ENCODE measurements at regions not wholly inside any gene's neighbourhood (a gene's known extent, or its start where the extent isn't known, plus 50 kb on each side); places are given as distances from the start of the nearest gene placed in this dataset.

DNA sequence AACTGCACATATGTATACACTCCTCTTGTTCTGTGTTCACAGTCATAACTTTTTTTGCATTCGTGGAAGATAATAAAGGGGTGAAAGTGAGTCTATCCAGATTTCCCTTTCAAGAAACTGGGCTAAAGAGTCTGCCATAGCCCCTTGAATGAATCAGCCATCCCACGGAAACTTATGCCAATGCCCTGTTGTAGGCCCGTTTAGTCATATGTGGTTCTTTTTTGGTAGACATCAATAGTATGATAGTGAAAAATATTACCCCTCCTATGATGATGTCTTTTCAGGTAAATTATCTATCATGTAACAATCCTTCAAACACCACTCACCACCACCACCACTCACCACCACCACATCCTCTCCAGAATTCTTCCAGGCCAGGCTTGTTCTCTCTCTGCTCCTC is 99.9 kb upstream of the MYLIP start:
- DNase-seq (ENCODE audit: low read depth, low spot score) (no peak), ATAC-seq (no peak)
- POLR2A ChIA-PET = no interaction called here
- no peaks in the 10 kb centered on the region; the same call in 1 of the 2 replicates for H3K27me3 ChIP-seq (ENCODE audit: control insufficient read depth, insufficient read depth, low read length)
- intact Hi-C loops (cut with micrococcal nuclease; ENCODE audit: unreplicated experiment) = no loop called here
- H3K4me3 ChIP-seq (ENCODE audit: low read depth in 2 of 2, low read length in 2 of 2) = no peak overlapping the region
- TF ChIP-seq TCF7L2 (IDR thresholded peaks at IDR 0.05; ENCODE audit: low read depth, low read length) (no peak), POLR2AphosphoS5 (IDR thresholded peaks at IDR 0.05; ENCODE audit: low read depth, low read length) (no peak), SIN3A (IDR thresholded peaks at IDR 0.05; ENCODE audit: borderline replicate concordance, insufficient read depth, low read depth, low read length) (no peak)
- TF ChIP-seq, protein P1, sequence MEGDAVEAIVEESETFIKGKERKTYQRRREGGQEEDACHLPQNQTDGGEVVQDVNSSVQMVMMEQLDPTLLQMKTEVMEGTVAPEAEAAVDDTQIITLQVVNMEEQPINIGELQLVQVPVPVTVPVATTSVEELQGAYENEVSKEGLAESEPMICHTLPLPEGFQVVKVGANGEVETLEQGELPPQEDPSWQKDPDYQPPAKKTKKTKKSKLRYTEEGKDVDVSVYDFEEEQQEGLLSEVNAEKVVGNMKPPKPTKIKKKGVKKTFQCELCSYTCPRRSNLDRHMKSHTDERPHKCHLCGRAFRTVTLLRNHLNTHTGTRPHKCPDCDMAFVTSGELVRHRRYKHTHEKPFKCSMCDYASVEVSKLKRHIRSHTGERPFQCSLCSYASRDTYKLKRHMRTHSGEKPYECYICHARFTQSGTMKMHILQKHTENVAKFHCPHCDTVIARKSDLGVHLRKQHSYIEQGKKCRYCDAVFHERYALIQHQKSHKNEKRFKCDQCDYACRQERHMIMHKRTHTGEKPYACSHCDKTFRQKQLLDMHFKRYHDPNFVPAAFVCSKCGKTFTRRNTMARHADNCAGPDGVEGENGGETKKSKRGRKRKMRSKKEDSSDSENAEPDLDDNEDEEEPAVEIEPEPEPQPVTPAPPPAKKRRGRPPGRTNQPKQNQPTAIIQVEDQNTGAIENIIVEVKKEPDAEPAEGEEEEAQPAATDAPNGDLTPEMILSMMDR (IDR thresholded peaks at IDR 0.05) = no peak
- TF ChIP-seq, protein P2, sequence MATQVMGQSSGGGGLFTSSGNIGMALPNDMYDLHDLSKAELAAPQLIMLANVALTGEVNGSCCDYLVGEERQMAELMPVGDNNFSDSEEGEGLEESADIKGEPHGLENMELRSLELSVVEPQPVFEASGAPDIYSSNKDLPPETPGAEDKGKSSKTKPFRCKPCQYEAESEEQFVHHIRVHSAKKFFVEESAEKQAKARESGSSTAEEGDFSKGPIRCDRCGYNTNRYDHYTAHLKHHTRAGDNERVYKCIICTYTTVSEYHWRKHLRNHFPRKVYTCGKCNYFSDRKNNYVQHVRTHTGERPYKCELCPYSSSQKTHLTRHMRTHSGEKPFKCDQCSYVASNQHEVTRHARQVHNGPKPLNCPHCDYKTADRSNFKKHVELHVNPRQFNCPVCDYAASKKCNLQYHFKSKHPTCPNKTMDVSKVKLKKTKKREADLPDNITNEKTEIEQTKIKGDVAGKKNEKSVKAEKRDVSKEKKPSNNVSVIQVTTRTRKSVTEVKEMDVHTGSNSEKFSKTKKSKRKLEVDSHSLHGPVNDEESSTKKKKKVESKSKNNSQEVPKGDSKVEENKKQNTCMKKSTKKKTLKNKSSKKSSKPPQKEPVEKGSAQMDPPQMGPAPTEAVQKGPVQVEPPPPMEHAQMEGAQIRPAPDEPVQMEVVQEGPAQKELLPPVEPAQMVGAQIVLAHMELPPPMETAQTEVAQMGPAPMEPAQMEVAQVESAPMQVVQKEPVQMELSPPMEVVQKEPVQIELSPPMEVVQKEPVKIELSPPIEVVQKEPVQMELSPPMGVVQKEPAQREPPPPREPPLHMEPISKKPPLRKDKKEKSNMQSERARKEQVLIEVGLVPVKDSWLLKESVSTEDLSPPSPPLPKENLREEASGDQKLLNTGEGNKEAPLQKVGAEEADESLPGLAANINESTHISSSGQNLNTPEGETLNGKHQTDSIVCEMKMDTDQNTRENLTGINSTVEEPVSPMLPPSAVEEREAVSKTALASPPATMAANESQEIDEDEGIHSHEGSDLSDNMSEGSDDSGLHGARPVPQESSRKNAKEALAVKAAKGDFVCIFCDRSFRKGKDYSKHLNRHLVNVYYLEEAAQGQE (IDR thresholded peaks at IDR 0.05; ENCODE audit: insufficient read depth in 1 of 2, low read depth in 2 of 2, low read length in 1 of 2) = no peak
- CTCF ChIA-PET = no interaction called here
- H3K9me3 ChIP-seq (ENCODE audit: control insufficient read depth, insufficient read depth, low read depth, low read length) = no peaks in the 10 kb centered on the region
- no peaks in the 10 kb centered on the region for H3K4me1 ChIP-seq (ENCODE audit: control insufficient read depth, insufficient read depth, low read length)
- no peaks in the 10 kb centered on the region for H3K36me3 ChIP-seq (ENCODE audit: control insufficient read depth, insufficient read depth, low read length)
- H3K27ac ChIP-seq (ENCODE audit: low read length) = no peak overlapping the region
- BruUV-seq (replicated peaks) = no TSS peak
- in situ Hi-C loops (cut with HindIII; ENCODE audit: low pct_unique_long_range_greater_than_20kb, low sequenced_read_pairs) = no loop called here

DNA sequence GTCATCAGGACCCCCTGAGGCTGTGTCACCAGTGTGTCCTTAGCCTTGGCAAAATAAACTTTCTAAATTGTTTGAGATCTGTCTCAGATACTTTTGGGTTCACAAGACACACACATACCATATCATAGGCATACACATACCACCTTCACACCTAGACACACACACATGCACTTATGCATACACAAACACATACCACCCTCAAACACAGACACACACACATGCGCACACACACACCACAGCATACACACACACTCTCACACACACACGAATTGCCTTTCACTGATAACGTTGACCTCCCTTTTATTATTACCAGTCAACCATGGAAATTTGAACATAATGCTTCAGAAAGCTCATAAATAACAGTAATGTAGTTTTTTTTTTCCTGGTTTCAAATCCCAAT is 108.6 kb upstream of the MYLIP start:
- Histone ChIP-seq H3K27ac (ENCODE audit: low read length) (no peak overlapping the region), H3K4me3 (ENCODE audit: low read depth in 2 of 2, low read length in 2 of 2) (no peak overlapping the region), H3K36me3 (ENCODE audit: control insufficient read depth, insufficient read depth, low read length) (no peaks in the 10 kb centered on the region), H3K4me1 (ENCODE audit: control insufficient read depth, insufficient read depth, low read length) (no peaks in the 10 kb centered on the region), H3K9me3 (ENCODE audit: control insufficient read depth, insufficient read depth, low read depth, low read length) (no peaks in the 10 kb centered on the region), H3K27me3 (ENCODE audit: control insufficient read depth, insufficient read depth, low read length) (no peaks in the 10 kb centered on the region)
- DNase-seq (ENCODE audit: low read depth, low spot score) = no peak
- BruUV-seq (replicated peaks) = no TSS peak
- in situ Hi-C loops (cut with HindIII; ENCODE audit: low pct_unique_long_range_greater_than_20kb, low sequenced_read_pairs) = no loop called here
- ChIA-PET POLR2A (no interaction called here), CTCF (no interaction called here)
- intact Hi-C loops (cut with micrococcal nuclease; ENCODE audit: unreplicated experiment) = no loop called here
- no peak for ATAC-seq
- TF ChIP-seq, protein P2 (IDR thresholded peaks at IDR 0.05; ENCODE audit: insufficient read depth in 1 of 2, low read depth in 2 of 2, low read length in 1 of 2) = no peak
- no peak for TF ChIP-seq POLR2AphosphoS5 (IDR thresholded peaks at IDR 0.05; ENCODE audit: low read depth, low read length)
- TF ChIP-seq, protein P1 (IDR thresholded peaks at IDR 0.05) = no peak
- no peak for TF ChIP-seq SIN3A (IDR thresholded peaks at IDR 0.05; ENCODE audit: borderline replicate concordance, insufficient read depth, low read depth, low read length)
- no peak for TF ChIP-seq TCF7L2 (IDR thresholded peaks at IDR 0.05; ENCODE audit: low read depth, low read length)

Measured in Panc1 (cell line).